Endothelial cell of umbilical vein (primary cell): ENCODE measurements at regions not wholly inside any gene's neighbourhood (a gene's known extent, or its start where the extent isn't known, plus 50 kb on each side); places are given as distances from the start of the nearest gene placed in this dataset.

ENCODE experiments used
- BruUV-seq: library from RNA; stranded (reverse); fragments of 400-500 nt; replicated peaks from 2 replicates; lab custom pipeline; 2021; lab: Mats Ljungman, UMichigan
- CTCF ChIA-PET: fragments of 300-600, 350-600 bp; sonication (Branson Sonifier 250); formaldehyde crosslinking; loops from one replicate; lab custom pipeline; 2021; ENCODE audit warnings: antibody characterized with exemption, inconsistent platforms; lab: Charles Lee
- POLR2A ChIA-PET: fragments of 300-600, 350-600 bp; sonication (Branson Sonifier 250); formaldehyde crosslinking; loops from one replicate; lab custom pipeline; 2021; ENCODE audit warnings: antibody characterized with exemption, inconsistent platforms; lab: Charles Lee
- DNase-seq: peaks from one replicate; pipeline ENCODE4 v3.0.0-alpha.2; 2011; ENCODE audit warnings: low read depth, low spot score
- FAIRE-seq: peaks from 2 replicates; lab custom pipeline; 2011; peaks lifted over from hg19 to GRCh38; lab: Jason Lieb, UNC
- H2AFZ ChIP-seq: 2 replicates; pipeline ENCODE4 v1.6.0; 2012; ENCODE audit warnings: low read depth, low read length, control low read depth, inconsistent platforms
- H3K27ac ChIP-seq: 2 replicates; pipeline ENCODE4 v1.5.1; 2011; ENCODE audit warnings: low read depth, mild to moderate bottlenecking, control low read depth, low read length, moderate library complexity; ENCODE audit not compliant: insufficient read depth
- H3K27me3 ChIP-seq, 2 experiments: 2 replicates each; pipeline versions ENCODE4 v1.6.0 to v1.6.1; 2011; ENCODE audit warnings: low read length in 2 of 2, mixed read lengths in 1 of 2; ENCODE audit not compliant: control insufficient read depth in 2 of 2, insufficient read depth in 2 of 2
- H3K36me3 ChIP-seq, 2 experiments: 2 replicates in 1 of 2; 3 replicates in 1 of 2; pipeline ENCODE4 v1.5.1; 2011; ENCODE audit warnings: low read length in 2 of 2, mild to moderate bottlenecking in 1 of 2, moderate library complexity in 1 of 2; ENCODE audit not compliant: control insufficient read depth in 2 of 2, insufficient read depth in 2 of 2; ENCODE audit errors: extremely low read depth in 1 of 2
- H3K4me1 ChIP-seq: 3 replicates; pipeline ENCODE4 v1.5.1; 2011; ENCODE audit warnings: mild to moderate bottlenecking, low read length; ENCODE audit not compliant: control insufficient read depth, insufficient read depth; ENCODE audit errors: extremely low read depth
- H3K4me2 ChIP-seq: 2 replicates; pipeline ENCODE4 v1.6.1; 2011; ENCODE audit warnings: low read length, control low read depth, mixed read lengths; ENCODE audit not compliant: insufficient read depth
- H3K4me3 ChIP-seq, 3 experiments: fragments of 200-600 bp in 1 of 3; sonication (generic), shearing (Covaris generic) in 1 of 3; replicated peaks in 1 of 3; 2 replicates each; pipeline ENCODE4 v1.5.1; 2011 to 2016; ENCODE audit warnings: control low read depth in 3 of 3, low read length in 3 of 3, mild to moderate bottlenecking in 2 of 3, inconsistent platforms in 1 of 3, low read depth in 1 of 3, moderate library complexity in 1 of 3; ENCODE audit not compliant: insufficient read depth in 1 of 3
- H3K79me2 ChIP-seq: 2 replicates; pipeline ENCODE4 v1.6.0; 2012; ENCODE audit warnings: low read length, inconsistent platforms; ENCODE audit not compliant: control insufficient read depth, insufficient read depth
- H3K9ac ChIP-seq: replicated peaks from 2 replicates; pipeline ENCODE3; 2011; ENCODE audit warnings: low read length, control low read depth; ENCODE audit not compliant: insufficient read depth; ENCODE audit errors: extremely low read depth
- H3K9me1 ChIP-seq: replicated peaks from 3 replicates; pipeline ENCODE4 v1.6.0; 2011; ENCODE audit warnings: mild to moderate bottlenecking, low read length; ENCODE audit not compliant: control insufficient read depth, insufficient read depth; ENCODE audit errors: extremely low read depth
- H3K9me3 ChIP-seq: replicated peaks from 2 replicates; pipeline ENCODE4 v1.5.1; 2012; ENCODE audit warnings: low read length, inconsistent platforms; ENCODE audit not compliant: control insufficient read depth, insufficient read depth
- H4K20me1 ChIP-seq: replicated peaks from 2 replicates; pipeline ENCODE3; 2011; ENCODE audit warnings: mild to moderate bottlenecking, low read length; ENCODE audit not compliant: control insufficient read depth, insufficient read depth; ENCODE audit errors: extremely low read depth
- CTCF ChIP-seq, 2 donors: IDR thresholded peaks; 1 replicate in 1 of 2; 2 replicates in 1 of 2; pipeline ENCODE4 v1.5.1; 2011; ENCODE audit warnings: low read length in 2 of 2, mild to moderate bottlenecking in 2 of 2, moderate library complexity in 2 of 2, control low read depth in 1 of 2, inconsistent platforms in 1 of 2, low read depth in 1 of 2; ENCODE audit not compliant: insufficient read depth in 1 of 2; ENCODE audit errors: extremely low read depth in 1 of 2
- EZH2 ChIP-seq: IDR thresholded peaks from 2 replicates; pipeline ENCODE4 v1.6.1; 2012; ENCODE audit warnings: borderline replicate concordance, low read depth, mild to moderate bottlenecking, moderate library complexity, low read length, inconsistent platforms; ENCODE audit not compliant: severe bottlenecking
- FOS ChIP-seq: IDR thresholded peaks from 2 replicates; pipeline ENCODE4 v1.6.1; 2011; ENCODE audit warnings: mild to moderate bottlenecking, low read length, moderate library complexity, borderline replicate concordance; ENCODE audit not compliant: insufficient read depth
- JUN ChIP-seq: IDR thresholded peaks from 2 replicates; pipeline ENCODE4 v1.6.1; 2011; ENCODE audit warnings: borderline replicate concordance, low read depth; ENCODE audit not compliant: insufficient read length, insufficient read depth
- MAX ChIP-seq: IDR thresholded peaks from 2 replicates; pipeline ENCODE4 v1.6.1; 2011; ENCODE audit not compliant: insufficient read depth, insufficient read length
- MYC ChIP-seq: IDR thresholded peaks from one replicate; pipeline ENCODE4 v1.6.1; 2011; ENCODE audit warnings: mild to moderate bottlenecking, low read depth, low read length
- POLR2AphosphoS5 ChIP-seq: IDR thresholded peaks from 2 replicates; pipeline ENCODE4 v1.6.1; 2012; ENCODE audit warnings: low read depth, mild to moderate bottlenecking, control low read depth, low read length, moderate library complexity; ENCODE audit not compliant: insufficient read depth
- dilution Hi-C: fragments of 300-500 bp; cut with MboI; formaldehyde crosslinking; loops from one replicate; pipeline ENCODE4 v1.15.0; 2019; ENCODE audit warnings: low sequenced_read_pairs; ENCODE audit not compliant: extremely low pct_ligation_motif_present
- intact Hi-C: fragments of 100-400 bp; cut with micrococcal nuclease; formaldehyde crosslinking; loops from one replicate; pipeline ENCODE4 v1.10.0; 2022

GRCh38 chr1:229006121-229006870, 264.6 kb upstream of the RAB4A start:
- DNase-seq (no peak), FAIRE-seq (no peak)
- Histone ChIP-seq H4K20me1 (no peaks in the 10 kb centered on the region), H3K36me3 (no peaks in the 10 kb centered on the region), H3K4me3 (no peak overlapping the region), H3K4me1 (no peaks in the 10 kb centered on the region), H3K9me1 (no peaks in the 10 kb centered on the region), H3K79me2 (no peaks in the 10 kb centered on the region), H3K9ac (no peak overlapping the region), H3K27me3 (no peaks in the 10 kb centered on the region), H3K27ac (no peak overlapping the region), H2AFZ (no peak overlapping the region), H3K9me3 (no peaks in the 10 kb centered on the region), H3K4me2 (no peak overlapping the region)
- intact Hi-C loops (no loop called here), dilution Hi-C loops (no loop called here)
- ChIA-PET POLR2A (no interaction called here), CTCF (no interaction called here)
- no TSS peak for BruUV-seq
- TF ChIP-seq FOS (no peak), EZH2 (no peak), POLR2AphosphoS5 (no peak), MAX (no peak), CTCF (IDR thresholded peaks at IDR 0.05; ENCODE audit: extremely low read depth in 1 of 2, insufficient read depth in 1 of 2, low read depth in 1 of 2, low read length in 2 of 2) (no peak), JUN (no peak), MYC (no peak)
